HG03521 (cell line): ENCODE measurements at regions not wholly inside any gene's neighbourhood (a gene's known extent, or its start where the extent isn't known, plus 50 kb on each side); places are given as distances from the start of the nearest gene placed in this dataset.
"Not testable (repeated sequence)": the region's sequence is repeated elsewhere in the genome, so short reads cannot be mapped to it uniquely, and the experiment has no call there.

Experiments used
- ATAC-seq: cut with Tn5 transposase; IDR thresholded peaks from one replicate; pipeline ENCODE4 v1.9.1; 2021; ENCODE audit warnings: mild to moderate bottlenecking, moderate library complexity; ENCODE audit not compliant: unreplicated experiment

DNA sequence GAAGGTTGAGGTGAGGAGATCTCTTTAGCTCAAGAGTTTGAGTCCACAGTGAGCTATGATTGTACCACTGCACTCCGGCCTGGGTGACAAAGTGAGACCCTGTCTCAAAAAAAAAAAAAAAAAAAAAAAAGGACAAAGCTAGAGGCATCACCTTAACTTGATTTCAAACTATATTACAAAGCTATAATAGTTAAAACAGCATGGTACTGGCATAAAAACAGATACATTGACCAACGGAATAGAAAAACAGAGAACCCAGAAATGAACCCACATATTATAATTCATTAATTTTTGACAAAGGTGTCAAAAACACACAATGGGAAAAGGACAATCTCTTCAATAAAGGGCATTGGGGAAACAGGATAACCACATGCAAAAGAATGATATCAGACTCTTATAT, 50.8 kb upstream of the MBOAT1 start:
- ATAC-seq = no peak

DNA sequence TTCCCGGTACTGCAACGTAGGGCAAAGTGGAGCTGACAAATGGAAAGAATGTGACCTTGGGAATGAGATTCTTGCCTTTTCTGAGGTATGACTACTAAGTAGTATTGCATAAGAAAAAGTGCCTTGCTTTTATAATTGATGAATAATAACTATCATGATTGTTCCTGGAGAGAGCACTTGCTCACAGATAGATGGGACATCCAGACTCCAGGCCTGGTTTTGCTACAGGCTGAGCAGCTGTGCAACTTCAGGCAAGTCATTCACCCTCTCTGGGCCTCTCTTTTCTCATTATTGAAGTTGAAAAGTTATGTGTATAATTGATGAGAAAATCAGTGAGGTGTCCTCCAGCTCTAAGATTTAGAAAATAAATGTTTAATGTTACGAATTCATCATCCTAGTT, 53.6 kb upstream of the MBOAT1 start:
- ATAC-seq = no peak

DNA sequence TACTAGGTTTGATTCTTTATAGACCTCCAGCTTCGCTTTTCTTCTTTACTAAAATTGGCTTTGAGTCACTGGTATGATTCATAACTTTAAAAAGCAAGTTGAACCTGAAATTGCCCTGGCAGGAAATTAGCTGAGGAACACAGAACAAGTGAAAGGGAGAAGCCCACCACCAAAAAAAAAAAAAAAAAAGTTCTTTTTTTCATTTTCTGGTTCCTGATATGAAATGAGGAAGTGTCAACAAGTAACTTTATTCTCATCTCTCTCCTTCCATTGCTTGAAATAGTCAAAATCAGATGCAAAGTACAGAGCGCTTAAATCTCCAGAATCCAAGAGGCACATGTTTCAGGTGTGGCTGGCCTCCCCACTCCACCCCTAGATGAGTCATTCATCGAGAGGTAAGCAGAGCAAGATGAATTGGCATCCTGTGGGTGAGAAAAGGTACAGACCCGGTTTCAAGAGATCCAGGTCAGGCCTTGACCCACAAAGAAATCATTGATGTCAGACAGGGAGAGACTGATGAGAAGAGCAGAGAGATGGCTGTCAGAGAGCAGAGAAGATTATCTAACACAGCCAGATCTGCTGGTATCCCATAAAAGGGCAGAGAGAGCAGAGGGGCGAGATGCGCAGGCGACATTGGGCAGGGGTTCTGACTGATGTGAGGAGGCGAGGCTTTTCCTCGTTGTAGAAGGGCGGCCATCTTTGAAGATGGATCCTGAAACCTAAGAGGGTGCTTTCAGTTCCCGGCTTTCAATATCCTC, 54.8 kb upstream of the MBOAT1 start:
- no peak for ATAC-seq

DNA sequence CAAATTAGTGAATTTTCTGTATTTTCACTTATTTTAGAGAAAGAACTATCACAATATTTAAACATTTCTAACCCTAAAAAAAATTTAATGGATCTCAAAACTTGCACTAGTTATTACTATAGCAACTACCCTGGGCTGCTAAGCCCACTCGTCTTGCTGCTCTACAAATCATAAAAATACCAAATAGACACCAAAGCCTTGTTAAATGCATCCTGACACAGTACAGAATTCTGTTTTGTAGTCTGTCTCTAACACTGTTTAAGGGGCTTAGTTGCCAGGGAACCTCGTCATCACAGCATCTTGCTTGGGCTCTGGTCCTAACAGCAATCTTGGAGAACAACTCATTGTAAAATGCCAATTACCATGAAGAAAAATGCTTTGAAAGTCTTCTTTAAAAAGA, 56.9 kb upstream of the MBOAT1 start:
- ATAC-seq = no peak

DNA sequence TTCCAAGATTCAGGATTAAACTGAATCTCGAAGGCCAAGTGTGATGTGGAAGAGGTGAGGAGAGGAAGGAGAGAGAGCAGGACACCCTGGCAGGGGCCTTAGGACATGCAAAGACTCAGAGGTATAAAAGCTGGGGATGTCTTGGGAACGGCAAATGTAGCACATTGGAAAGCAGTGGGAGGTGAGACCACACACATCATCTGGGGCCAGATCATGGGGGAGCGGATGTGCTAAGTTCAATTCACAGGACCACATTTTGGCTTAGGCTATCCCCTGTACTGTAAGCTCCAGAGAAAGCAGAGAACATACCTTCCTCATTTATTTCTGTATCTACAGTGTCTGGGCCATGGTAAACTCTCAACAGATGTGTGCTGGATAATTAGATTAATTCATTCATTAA, 59.5 kb upstream of the MBOAT1 start:
- no peak for ATAC-seq

DNA sequence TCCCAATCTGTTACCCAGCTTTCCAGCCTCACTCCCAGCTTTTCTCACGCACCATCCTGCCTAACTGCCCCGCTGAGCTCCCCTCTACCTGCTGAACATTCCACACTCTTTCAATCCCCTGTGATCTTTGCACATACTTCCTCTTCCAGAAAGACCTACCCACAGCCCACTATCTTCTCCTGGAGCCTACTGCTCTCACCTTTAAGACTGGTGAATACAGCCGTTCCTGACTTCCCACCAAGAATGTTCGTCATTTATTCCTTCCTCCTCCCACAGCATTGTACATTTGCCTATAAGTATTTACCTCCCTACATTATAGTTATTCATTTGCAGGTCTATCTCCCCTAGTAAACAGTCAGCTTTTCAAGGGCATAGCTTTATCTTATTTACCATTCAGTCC, 61.9 kb upstream of the MBOAT1 start:
- ATAC-seq = no peak

DNA sequence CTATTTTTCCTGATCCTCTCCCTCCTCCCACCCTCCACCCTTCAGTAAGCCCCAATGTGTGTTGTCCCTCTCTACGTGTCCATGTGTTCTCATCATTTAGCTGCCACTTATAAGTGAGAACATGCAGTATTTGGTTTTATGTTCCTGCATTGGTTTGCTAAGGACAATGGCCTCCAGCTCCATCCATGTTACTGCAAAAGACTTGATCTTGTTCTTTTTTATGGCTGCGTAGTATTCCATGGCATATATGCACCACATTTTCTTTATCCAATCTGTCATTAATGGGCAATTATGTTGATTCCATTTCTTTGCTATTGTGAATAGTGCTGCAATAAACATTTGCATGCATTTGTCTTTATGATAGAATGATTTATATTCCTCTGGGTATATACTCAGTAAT, 63.6 kb upstream of the MBOAT1 start:
- ATAC-seq = not testable (repeated sequence)

DNA sequence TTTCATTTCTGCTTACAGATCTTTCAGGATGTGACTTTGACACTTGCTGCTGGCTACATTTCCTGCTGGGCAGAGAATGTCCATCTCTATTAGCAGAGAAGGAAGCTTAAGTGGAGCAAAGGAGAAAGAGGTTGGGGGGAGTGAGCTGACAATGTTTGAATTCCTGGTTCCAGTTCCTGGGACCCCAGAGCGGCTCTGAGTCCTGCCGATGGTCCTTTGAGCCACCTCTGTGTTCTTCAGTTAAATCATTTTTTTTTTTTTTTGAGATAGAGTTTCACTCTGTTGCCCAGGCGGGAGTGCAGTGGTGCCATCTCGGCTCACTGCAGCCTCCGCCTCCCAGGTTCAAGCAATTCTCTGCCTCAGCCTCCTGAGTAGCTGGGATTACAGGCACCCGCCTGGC, 65.5 kb upstream of the MBOAT1 start:
- ATAC-seq = not testable (repeated sequence)

DNA sequence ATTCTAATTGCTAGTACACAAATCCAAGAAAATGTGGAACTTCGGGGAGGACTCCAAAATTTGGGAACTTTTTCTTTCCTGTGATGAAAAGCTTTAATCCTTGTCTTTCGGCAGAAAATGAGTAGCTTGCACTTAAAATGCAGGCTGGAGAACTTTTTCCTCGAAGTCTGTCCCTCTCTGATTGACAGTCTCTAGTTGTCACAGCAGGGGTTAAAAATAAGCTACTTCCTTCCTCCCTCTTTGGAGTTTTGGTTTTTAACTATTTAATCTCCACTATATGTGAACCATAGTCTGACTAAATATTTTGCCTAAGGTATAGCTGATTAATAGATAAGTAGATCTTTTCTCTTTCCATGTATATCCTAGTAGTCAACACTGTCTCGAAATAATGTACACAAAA, 66.8 kb upstream of the MBOAT1 start:
- ATAC-seq = no peak

DNA sequence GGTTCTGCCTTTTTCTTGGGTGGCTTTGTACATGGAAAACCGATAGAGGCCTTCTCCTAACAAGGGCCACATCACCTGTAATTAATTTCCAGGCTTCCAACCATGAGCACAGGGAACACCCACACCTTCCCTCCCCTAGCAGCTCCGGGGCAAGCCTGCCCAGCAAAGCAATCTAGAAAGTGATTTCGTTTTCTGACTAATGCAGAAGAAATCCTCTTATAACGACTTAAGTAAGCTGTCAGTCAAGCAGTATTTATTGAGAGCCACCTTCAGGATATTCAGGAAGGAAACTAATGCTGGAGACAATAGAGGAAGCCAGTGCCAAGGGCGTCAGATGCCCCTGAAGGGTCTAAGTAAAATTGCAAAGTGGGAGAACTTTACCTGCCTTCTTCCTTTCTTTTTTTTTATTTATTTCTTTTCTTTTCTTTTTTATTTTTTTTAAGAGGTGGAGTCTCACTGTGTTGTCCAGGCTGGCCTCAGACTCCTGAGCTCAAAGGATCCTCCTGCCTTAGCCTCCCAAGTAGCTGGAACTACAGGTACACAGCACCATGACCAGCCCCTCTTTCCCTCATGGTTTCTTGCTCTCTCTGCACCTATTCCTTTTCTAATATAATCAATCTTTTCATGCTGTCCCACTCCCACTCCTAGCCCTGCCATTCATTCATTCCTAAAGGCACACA, 67.5 kb upstream of the MBOAT1 start:
- no peak for ATAC-seq

DNA sequence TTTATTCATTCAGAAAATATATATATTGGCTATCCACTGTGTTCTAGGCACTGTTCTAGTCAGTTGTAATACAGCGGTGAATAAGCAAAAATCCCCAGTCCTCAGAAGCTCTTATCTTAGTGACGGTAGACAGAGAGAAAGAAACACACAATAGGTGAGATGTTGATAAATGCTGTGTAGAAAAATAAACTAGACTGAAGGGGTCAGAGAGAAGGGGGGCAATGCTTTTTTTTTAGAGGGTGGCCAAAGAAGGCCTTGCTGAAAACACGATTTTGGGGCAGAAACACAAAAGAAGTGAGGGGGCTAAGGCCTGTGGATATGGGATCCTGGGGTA, 68.0 kb upstream of the MBOAT1 start:
- ATAC-seq = no peak

DNA sequence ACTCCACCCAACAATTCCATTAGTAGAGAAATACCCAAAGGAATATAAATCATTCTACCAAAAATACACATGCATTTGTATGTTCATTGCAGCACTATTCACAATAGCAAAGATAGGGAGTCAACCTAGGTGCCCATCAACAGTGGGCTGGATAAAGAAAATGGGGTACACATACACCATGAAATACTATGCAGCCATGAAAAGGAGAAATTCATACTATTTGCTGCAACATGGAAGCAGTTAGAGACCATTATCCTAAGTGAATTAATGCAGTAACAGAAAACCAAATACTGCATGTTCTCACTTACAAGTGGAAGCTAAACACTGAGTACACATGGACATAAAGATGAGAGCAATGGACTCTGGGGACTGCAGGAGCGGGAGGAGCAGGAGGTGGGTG, 72.4 kb upstream of the MBOAT1 start:
- no peak for ATAC-seq

DNA sequence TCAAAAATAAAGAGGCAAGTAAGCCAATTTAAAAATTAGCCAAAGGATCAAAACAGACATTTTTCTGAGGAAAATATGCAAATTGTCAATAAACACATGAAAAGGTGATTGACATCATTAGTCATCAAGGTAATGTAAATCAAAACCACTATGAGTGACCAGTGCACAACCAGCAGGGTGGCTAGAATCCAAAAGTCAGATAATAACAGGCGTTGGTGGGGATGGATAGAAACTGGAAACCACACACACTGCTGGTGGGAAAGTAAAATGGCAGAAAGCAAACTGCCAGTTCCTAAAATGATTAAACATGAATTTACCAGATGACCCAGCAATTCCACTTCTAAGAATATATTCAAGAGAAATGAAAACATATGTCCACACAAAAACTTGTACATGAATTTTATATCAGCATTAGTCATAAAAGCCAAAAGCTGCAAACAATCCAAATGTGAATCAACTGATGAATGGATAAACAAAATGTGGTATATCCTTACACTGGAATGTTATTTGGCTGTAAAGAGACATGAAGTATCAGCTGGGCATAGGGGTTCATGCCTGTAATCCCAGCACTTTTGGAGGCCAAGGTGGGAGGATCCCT, 74.8 kb upstream of the MBOAT1 start:
- no peak for ATAC-seq

DNA sequence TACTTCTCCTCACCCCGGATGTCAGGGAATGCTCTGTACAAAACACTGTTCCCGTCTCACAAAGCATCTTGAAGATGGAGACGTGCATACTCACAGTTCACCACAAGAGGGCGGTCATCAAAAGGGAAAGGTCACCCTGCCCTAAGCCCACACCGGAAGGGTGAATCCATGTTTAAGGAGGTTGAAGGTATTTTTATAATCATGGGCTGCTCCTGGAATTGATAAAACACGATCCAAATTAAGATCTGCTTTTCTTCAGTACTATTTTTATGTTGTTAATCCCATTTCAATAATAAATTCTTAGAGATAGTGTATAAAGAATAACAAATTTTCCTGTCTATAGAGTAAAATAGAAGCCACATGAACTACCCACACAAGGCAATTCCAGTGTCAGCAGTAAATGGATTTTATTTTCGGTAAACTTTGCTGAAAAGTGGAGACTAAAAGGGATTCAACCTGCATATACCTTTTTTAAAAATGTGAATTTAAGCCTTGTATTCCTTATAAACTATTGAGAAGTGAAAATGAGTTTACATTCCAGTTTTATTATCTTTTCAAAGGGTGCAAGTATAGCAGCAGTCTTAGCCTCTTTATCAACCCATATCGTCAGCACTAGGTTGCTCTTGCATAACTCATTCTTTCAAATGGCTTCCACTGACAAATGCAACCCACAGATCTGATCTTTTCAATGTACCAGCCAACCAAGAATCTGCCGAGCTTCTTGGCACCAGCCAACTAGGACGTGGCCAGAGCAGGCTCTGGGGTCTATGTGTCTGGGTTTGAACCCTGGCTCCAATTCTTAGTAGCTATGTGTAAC, 79.7 kb upstream of the MBOAT1 start:
- ATAC-seq = peak; percentile 71

DNA sequence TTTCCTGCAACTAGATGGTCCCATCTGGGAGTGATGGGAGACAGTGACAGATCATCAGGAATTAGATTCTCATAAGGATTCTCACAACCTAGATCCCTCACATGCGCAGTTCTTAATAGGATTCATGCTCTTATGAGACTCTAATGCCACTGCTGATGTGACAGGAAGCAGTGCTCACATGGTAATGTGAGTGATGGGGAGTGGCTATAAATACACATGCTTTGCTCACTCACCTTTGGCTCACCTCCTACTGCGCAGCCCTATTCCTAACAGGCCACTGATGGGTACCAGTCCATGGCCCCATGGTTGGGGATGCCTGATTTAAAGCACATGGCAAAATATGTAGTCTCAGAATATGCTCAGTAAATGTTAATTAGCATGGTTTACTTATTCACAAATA, 80.6 kb upstream of the MBOAT1 start:
- ATAC-seq = no peak

DNA sequence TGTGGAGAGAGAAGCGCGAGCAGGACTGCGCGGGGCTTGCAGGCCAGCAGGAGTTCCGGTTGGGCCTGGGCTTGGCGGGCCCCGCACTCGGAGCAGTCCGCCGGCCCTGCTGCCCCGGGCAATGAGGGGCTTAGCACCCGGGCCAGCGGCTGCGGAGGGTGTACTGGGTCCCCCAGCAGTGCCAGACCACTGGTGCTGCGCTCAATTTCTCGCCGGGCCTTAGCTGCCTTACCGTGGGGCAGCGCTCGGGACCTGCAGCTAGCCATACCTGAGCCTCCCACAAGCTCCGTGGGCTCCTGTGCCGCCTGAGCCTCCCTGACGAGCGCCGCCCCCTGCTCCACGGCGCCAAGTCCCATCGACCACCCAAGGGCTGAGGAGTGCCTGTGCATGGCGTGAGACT, 89.0 kb upstream of the MBOAT1 start:
- no peak for ATAC-seq

DNA sequence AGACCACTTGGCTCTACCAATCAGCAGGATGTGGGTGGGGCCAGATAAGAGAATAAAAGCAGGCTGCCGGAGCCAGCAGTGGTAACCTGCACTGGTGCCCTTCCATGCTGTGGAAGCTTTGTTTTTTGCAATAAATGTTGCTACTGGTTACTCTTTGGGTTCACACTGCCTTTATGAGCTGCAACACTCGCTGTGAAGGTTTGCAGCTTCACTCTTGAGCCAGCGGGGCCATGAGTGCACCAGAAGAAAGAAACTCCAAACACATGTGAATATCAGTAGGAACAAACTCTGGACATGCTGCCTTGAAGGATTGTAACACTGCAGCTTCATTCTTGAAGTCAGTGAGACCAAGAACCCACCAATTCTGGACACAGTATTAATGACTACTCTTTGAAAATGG, 89.9 kb upstream of the MBOAT1 start:
- no peak for ATAC-seq

DNA sequence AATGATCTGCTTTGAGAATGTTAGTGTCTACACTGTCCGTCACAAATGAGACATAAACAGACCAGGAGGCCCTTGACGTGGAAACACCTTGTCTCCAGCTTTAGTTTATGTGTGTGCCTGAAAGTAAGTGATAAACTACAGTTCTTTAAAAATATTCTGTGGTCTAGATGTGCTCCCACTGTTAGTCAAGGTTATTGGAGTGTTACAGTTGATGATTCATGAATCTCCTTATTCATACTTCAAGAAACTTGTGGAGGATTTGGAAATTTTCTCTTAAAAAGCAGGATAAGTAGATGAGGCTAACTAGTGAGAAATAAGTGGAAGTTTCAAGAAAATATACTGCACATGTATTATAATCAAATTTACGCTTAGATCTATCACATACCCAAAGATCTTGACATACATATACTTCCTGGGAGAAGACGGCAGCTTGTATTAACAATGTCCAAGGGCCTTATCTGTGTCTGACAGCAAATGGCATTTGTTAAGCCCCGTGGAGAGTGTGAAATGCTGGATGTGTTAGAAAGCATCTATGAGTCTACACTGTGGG, 90.5 kb upstream of the MBOAT1 start:
- no peak for ATAC-seq

DNA sequence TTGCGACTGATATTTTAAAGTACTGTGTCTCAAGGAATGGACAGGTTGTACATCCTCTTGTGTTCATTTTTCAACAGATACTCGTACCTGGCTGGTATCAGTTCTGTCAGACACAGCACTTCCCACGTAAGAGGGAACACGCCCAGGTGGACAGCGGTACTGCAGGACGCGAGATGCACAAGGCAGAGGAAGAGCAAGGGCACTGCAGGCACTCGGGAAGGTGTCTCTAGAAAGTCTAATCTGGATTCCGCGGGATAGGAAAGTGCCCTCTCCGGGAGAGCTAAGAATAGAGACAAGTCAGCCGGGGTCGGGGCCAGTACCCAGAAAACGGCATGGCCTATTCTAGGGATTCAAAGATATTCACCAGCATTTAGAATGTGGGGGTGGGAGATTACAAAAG, 94.2 kb upstream of the MBOAT1 start:
- ATAC-seq = no peak

DNA sequence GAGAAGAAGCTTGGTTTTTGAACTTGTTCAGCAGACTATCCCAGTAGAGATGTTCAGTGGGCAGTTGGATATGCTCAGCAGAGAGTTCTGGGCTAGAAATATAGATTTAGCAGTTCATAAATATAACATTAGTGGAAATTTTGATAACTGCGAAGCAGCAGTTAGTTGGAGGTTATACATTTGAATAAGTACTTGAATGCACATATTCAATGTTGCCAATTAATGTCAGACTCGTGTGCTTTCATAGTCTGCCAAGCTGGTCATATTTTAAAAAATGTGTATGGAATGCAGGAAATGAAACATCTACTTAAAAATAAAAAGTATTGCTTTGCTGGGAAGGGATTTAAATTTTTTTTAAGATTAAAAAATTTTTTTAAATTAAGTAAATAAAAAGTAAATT, 92.5 kb upstream of the E2F3 start:
- no peak for ATAC-seq

DNA sequence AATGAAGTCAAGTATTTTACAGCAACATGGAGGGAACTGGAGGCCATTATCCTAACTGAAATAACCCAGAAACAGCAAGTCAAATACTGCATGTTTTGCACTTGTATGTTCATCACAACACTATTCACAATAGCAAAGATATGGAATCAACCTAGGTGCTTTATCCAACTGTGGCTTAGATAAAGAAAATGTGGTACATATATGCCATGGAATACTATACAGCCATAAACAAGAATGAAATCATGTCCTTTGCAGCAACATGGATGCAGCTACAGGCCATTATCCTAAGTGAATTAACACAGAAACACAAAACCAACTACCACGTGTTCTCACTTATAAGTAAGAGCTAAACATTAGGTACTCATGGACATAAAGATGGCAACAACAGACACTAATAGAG, 91.5 kb upstream of the E2F3 start:
- ATAC-seq = no peak
